Cardiac fibroblast (primary cell): ENCODE measurements at regions not wholly inside any gene's neighbourhood (a gene's known extent, or its start where the extent isn't known, plus 50 kb on each side); places are given as distances from the start of the nearest gene placed in this dataset.

ENCODE experiments used
- DNase-seq, 2 donors: peaks; one replicate each; pipeline versions ENCODE4 v3.0.0 to v3.0.0-alpha.2; 2010; ENCODE audit warnings: low read depth in 2 of 2
- H3K4me3 ChIP-seq, 2 donors: replicated peaks in 1 of 2; 1 replicate in 1 of 2; 2 replicates in 1 of 2; pipeline ENCODE4 v1.5.1; 2011; ENCODE audit warnings: low read depth in 2 of 2, low read length in 2 of 2, mild to moderate bottlenecking in 2 of 2, moderate library complexity in 1 of 2
- CTCF ChIP-seq: IDR thresholded peaks from one replicate; pipeline ENCODE4 v1.5.1; 2011; ENCODE audit warnings: low read depth, mild to moderate bottlenecking, low read length, inconsistent platforms

GRCh38 chr16:81172769-81173658, 65.5 kb upstream of the BCO1 start:
- no peak for TF ChIP-seq CTCF
- no peak for DNase-seq
- no peak overlapping the region for H3K4me3 ChIP-seq

- no peak for DNase-seq
- H3K4me3 ChIP-seq = no peak overlapping the region
- no peak for TF ChIP-seq CTCF
Observed at GRCh38 chr16:81170824-81171223, 67.7 kb upstream of the BCO1 start.

GRCh38 chr16:81168406-81168805, 70.1 kb upstream of the BCO1 start:
- DNase-seq = no peak
- H3K4me3 ChIP-seq = no peak overlapping the region
- TF ChIP-seq CTCF = no peak

GRCh38 chr16:81167851-81168250, 70.6 kb upstream of the BCO1 start:
- no peak for DNase-seq
- no peak overlapping the region for H3K4me3 ChIP-seq

GRCh38 chr16:81166417-81167300, 70.5 kb upstream of the GCSH start:
- DNase-seq = no peak
- no peak overlapping the region for H3K4me3 ChIP-seq
- no peak for TF ChIP-seq CTCF

More at GRCh38 chr16:81167851-81168250, 70.6 kb upstream of the BCO1 start:
- no peak for TF ChIP-seq CTCF

GRCh38 chr16:81165411-81166097, 69.4 kb upstream of the GCSH start:
- no peak for TF ChIP-seq CTCF
- DNase-seq = no peak
- H3K4me3 ChIP-seq = no peak overlapping the region
